ENCODE measurements at regions not wholly inside any gene's neighbourhood (a gene's known extent, or its start where the extent isn't known, plus 50 kb on each side); places are given as distances from the start of the nearest gene placed in this dataset.

DNA sequence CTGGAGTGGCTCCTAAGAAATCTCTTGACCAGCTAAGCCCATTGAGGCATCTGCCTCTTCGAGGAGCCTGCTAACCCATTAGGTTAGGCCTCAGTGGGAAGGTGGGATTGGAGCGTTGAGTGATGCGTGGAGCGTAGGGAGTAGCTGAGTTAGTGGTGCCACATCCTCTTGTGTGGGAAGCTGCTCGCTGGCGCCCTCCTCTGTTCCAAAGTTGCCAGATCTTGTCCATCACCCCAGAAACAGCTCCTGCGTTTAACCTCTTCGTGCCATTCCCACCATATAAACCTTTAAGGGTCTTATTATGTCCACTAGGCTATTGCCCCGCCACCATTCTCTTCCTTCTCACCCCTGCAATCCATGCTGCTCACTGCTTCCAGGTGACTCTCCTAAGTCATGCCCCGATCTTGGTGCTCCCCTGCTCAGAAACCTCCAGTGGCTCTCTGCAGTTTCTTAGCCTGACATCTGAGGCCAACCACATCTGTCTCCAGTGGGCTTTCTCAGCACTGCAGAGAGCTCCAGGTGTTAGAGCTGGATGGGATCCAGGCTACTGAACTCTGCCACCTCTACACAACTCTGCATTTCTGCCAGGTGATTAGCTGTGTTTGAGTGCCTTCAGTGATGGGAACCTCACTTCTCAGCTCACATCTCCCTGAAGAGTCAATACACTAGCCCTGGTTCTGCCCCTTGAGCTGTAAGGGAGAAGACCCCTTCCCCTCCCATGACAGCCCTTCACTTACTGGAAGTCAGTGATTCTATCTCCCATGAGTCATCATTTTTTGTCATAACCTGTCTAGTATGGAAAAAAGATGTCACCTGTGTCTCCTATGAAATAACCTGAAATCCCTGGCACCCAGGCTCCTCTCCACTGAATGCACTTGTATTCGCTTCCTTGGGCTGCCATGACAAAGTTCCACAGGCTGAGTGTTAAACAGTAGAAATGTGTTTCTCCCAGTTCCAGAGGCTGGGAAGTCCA is 65.0 kb upstream of the FGFR2 start:
- ATAC-seq (no peak), DNase-seq (ENCODE audit: low spot score) (no peak)
- intact Hi-C loops (cut with DNase I) = no loop called here

DNA sequence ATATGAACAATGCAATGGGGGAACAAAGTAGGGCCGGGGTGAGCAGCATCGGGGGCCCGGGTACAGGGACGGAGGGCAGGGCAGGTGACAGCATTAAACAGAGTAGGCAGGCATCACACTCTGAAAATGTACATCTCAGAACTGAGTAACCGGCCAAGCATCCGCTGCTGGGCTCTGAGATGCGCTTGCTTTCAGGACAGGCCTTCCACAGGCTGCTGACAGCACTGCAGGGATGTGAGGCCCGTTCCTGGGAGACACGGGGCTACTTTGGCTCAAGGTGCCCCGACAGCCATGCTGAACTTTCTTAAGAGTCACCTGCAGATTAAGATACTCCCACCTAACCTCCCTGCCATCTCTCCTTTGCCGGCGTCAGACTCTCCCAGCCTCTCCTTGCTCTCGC is 64.3 kb upstream of the FGFR2 start:
- intact Hi-C loops (cut with DNase I) = no loop called here
- ATAC-seq (no peak), DNase-seq (ENCODE audit: low spot score) (no peak)

DNA sequence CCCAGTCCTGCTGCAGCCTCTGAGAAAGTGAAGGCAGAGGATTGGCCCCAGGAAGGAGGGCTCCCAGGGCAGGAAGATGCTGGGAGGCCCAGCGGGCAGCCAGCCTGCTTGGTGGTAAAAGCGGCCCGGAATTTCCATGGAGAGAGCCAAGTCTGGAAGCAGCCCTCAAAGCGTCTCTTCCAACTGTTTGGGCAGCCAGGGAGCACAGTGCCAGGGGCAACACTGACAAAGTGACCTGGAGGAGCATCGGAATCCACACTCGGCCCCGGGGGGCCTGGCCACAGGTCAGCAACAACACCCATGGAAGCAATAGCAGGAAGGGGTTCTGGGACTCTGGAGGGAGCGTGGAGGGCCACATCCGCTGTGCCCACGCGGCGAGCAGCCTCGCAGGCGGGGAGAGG is 63.2 kb upstream of the FGFR2 start:
- ATAC-seq = no peak
- no peak for DNase-seq (ENCODE audit: low spot score)
- intact Hi-C loops (cut with DNase I) = no loop called here

DNA sequence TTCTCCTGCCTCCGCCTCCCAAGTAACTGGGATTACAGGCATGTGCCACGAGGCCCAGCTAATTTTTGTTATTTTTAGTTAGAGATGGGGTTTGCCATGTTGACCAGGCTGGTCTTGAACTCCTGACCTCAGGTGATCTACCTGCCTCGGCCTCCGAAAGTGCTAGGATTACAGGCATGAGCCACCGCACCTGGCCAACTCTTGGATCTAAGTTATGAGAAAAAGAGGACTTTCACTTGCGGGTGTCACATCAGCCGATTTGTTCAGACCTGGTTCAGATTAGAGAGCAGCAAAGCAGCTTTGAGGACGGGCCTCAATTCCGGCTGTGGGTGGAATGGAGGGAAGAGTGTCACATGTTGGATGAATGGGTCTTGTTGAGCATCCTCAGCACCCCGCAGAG is 61.0 kb upstream of the FGFR2 start:
- no peak for ATAC-seq
- no peak for DNase-seq (ENCODE audit: low spot score)
- intact Hi-C loops (cut with DNase I) = no loop called here

DNA sequence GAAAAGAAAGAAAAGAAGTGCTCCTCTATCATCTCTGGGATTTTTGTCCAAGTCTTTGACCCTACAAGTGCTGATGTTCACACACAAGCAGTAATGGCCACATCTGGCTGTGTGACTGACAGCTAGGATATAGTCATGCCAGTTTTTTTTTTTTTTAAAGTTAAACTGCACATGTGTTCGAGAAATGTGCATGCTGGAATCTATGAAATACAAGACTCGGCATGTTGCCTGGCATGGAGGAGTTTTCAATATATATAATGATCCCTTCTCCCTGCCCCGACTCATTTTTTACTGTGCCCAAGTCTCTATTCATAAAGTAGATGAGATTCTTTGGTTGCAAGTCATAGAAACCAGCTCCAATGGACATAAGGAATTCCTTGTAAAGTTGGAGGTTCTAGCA is 60.4 kb upstream of the FGFR2 start:
- ATAC-seq (no peak), DNase-seq (ENCODE audit: low spot score) (no peak)
- intact Hi-C loops (cut with DNase I) = no loop called here

DNA sequence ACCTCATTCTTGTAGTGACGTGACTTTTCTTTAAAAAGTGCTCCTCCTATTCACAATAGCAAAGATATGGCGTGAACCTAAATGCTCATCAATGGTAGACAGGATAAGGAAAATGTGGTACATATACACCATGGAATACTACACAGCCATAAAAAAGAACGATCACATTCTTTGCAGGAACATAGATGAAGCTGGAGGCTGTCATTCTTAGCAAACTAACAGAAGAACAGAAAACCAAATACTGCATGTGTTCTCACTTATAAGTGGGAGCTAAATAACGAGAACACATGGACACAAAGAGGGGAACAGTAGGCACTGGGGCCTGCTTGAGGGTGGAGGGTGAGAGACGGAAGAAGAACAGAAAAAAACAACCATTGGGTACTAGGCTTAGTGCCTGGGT is 59.9 kb upstream of the FGFR2 start:
- DNase-seq (ENCODE audit: low spot score) = no peak
- intact Hi-C loops (cut with DNase I) = no loop called here
- no peak for ATAC-seq

DNA sequence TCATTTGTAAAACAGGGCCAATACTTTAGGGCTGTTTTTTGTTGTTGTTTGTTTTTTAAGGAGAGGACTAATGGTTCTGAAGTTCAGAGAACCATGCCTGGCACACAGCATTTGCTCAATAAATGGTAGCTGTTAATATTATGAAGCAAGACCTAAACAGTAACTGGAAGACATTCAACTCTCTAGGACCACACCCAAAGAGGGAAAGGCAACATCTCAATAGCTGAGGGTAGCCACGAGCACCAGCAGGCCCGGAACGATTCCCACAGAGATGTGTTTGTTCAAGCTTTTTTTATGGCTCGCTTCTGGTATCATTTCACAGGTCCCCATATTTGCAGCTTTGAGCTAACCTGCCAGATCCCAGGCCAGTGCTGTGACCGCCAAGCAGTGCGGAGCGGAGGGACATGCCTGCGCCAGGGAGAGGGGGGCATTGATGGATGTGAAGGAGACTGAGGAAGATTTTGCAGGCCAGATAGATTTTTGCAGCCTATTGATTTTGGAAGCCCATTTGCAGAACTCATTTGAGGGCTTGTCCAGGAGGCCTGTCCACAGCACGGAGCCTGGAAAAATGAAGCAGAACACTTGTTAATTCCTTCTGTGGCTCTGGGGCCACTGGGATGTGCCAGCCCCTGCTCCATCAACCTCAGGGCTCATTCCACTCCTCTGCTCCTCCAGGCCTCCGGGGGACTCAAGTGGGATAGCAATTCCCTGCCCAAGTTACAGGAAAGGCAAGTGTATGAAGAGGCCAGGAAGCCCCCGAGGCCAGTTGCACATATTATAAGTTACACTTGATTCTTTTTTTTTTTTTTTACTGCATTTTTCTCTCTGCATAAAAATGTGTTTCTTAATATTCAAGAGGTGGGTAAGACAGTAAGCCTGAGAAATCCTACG is 57.3 kb upstream of the FGFR2 start:
- intact Hi-C loops (cut with DNase I) = no loop called here
- no peak for ATAC-seq
- DNase-seq (ENCODE audit: low spot score) = no peak

DNA sequence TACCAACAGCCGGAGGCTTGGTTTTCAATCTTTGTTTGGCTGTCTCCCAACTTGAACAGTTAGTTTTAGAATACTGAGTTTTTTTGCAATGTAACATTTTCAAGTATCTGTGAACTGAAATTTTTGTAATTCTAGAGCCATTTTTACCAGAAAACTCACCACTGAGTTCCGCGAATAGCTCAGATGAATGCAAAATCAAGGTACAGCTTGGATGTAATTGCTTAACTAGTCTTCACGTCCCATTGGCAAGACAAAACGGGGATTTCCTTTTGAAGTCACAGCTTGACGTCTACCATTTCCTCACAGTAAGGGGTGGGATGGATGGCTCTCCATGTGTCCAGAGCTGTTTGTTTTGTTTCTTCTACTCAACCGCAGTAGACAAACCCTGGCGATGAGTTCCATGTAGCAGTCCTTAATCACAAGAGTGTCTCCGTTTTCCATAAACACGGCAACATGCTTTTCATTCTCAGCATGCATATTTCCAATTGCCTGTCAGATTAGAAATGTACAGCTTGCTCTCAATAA is 55.8 kb upstream of the FGFR2 start:
- ATAC-seq = no peak
- DNase-seq (ENCODE audit: low spot score) = no peak
- intact Hi-C loops (cut with DNase I) = no loop called here

DNA sequence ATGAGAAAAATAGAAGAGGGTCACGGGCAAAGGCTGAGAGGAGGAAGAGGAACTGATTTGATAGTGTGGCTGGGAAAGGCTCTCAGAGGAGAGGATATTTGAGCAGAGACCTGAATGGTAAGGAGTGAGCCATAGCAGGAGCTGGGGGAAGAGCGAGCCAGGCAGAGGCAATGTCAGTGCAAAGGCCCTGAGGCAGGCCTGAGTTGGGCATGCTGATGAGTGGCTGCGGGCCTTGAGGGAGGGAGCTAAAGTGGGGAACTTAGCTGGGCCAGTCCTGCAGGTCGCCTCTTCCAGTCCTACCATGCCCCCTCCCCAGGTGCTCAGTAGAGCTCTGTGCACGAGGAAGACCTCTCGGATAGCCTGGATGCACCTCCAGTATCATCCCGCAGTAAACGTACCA is 55.4 kb upstream of the FGFR2 start:
- intact Hi-C loops (cut with DNase I) = no loop called here
- DNase-seq (ENCODE audit: low spot score) (no peak), ATAC-seq (no peak)

DNA sequence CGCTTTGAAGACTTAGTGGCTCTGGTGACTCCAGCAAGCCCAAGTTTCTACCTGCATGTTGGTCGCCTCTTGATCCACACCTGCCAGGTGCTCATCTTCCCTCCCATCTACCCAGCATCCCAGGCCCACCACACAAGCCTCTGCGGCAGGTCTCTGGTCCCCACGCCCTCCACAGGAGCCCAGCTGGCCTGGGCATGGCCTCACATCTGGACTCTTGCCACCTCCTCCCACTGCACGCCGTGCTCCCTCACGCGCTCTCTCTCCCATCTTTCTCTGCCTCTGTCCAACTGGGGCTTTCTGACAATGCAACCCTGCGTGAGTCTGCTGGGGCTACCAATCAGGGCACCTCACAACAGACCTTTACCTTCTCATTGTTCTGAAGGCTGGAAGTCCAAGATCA is 50.2 kb upstream of the FGFR2 start:
- ATAC-seq (no peak), DNase-seq (ENCODE audit: low spot score) (no peak)
- intact Hi-C loops (cut with DNase I) = no loop called here

DNA sequence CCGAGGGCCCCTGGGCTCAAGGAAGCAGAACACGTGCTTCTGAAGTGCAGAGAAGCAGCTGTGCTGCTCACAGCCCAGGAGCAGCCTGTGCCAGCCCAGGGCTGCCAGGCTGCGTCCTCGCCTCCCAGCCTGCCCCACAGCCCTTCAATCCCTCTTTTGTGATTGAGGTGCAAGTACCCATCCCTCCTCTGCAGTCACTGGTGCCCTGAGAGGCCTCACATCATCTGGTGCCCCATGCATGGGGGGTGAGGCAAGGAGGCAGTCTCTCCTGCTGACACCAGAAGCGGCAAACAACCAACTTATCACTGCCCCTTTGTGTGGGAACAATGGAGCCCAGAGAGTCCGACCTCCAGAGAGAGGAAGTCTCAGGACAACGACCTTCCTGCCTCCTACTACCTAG is 49.8 kb upstream of the FGFR2 start:
- intact Hi-C loops (cut with DNase I) = no loop called here
- ATAC-seq (no peak), DNase-seq (ENCODE audit: low spot score) (no peak)

Measured in sciatic nerve (tissue), 2 donors.